Inflammatory macrophage treated with lipopolysaccharide for 1 hour (primary cell): ENCODE measurements at regions not wholly inside any gene's neighbourhood (a gene's known extent, or its start where the extent isn't known, plus 50 kb on each side); places are given as distances from the start of the nearest gene placed in this dataset.
"Not testable (repeated sequence)": the region's sequence is repeated elsewhere in the genome, so short reads cannot be mapped to it uniquely, and the experiment has no call there.

ENCODE experiments used
- DNase-seq, 2 donors: peaks; one replicate each; pipeline ENCODE4 v3.0.0-alpha.2; 2020 to 2022

DNA sequence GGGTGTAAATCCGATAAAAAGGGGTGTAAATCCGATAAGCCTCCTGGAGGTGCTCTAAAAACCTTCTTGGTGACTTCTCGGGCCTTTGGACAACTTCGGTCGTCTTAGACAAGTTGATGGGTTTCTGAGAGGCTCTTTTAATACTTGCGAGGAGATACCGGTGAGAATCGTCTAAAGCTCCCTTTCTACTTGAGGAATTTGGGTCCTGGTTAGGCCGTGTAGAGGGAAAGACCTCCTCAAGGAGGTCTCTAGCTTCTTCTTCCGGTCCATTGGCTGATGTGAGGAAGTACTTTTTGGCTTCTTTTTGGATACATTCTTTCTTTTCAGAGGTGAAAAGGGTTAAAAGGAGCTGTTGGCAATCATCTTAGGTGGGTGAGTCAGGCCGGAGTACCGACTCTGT is 128.5 kb downstream of the ART5 start:
- not testable (repeated sequence) for DNase-seq

DNA sequence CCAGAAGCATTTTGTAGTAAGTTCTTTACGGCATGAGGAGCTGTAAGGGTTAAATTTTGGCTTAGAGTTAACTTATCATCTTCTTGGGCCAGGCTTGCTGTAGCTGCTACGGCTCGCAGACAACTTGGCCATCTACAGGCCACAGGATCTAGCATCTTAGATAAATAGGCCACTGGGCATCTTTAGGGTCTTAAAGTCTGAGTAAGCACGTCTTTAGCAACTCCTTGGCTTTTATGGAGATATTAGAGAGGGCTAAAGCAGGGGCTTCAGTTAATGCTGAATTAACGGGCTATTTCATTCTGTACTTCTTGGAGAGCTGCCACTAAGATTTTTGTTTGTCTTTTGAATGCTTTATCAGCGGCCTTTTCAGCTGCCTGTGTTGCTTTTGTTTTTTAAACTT is 129.0 kb downstream of the ART5 start:
- DNase-seq, result not testable (repeated sequence)

DNA sequence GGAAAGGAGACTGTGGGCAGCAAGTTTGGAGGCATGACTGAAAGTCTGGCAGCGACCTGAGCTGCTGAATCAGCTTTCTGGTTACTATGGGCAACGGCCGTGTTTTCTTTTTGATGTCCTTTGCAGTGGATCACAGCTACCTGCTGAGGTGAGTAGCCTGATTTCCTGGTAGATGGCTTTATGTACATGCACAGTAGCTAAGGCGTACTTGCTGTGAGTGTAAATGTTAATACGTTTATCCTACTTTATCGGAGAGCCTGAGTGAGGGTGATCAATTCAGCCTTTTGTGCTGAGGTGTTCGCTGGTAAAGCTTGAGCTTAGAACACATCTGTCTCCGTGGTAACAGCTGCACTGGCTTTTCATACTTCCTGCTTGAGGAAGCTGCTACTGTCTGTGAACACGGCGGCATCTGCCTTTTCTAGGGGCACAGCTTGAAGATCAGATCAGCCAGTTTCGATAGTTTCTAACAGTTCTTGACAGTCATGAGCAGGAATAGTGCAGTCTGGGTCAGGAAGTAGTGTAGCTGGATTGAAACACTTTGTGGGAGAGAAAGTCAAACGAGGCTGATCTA is 129.6 kb downstream of the ART5 start:
- not testable (repeated sequence) for DNase-seq

DNA sequence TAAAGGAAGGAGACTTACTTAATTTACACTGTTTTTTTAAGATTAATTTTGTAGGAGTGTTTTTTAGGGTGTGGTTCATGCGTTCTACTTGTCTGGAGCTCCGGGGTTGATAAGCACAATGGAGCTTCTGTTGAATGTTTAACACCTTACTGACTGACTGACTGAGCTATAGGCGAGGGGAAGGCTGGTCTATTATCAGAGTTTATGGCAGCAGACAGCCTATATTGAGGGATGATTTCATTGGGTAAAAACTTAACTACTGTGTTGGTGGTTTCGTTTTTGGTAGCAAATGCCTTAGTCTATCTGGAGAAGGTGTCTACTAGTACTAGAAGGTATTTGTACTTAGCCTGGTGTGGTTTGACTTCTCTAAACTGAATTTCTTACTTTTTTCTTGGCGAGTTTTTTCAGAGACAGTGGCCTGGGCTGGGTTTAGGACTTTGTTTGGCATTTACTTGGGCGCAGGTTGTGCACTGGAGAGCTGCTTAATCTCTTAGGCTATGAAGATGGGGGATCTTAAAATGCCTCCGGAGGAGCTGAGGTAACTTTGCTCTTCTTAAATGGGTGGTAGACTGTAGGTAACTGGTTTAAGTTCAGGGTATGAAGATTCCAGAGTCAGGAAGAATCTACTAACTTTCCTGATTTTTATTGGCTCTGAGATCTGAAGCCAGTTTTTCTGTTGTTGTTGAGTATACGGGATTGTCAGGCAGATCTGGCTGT is 130.2 kb downstream of the ART5 start:
- DNase-seq, result not testable (repeated sequence)

DNA sequence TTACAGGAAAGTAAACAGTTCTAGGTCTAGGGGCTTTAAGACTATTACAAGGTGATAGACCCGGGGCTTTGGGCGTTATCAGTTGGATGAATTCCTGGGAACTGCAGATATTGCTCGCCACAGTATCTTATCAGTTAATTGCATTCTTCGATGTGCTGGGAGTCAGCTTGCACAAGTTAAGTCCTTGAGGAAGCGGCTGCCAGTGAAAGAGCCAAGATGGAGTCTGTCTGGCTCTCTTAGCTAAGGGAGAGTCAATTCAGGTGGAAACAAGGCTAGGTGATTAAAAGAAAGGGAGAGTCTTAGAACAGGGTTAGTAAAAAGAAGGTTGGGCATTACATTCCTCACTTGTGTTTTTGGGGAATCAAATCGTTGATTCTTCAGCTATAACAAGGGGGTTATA is 130.6 kb upstream of the ZNF195 start:
- DNase-seq, result not testable (repeated sequence)

DNA sequence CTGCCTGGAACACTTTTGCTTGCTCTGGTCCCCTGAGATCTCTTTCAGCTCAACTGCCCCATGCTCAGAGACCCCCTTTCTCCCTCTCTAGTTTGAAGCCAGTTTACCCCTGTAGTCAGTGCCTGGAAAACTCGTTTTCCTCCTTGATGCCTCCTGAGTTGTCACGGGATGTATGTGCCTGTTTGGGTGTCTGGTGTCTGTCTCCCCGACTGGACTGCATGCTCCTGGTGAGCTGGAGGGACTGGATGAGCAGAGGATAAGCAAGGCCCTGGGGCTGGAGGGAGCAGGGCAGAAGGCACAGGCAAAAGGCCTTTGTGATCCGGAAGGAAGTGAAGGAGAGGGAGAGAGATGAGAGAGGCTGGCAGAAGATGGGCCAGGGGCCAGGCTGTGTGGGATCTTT is 120.3 kb upstream of the ZNF195 start:
- not testable (repeated sequence) for DNase-seq

DNA sequence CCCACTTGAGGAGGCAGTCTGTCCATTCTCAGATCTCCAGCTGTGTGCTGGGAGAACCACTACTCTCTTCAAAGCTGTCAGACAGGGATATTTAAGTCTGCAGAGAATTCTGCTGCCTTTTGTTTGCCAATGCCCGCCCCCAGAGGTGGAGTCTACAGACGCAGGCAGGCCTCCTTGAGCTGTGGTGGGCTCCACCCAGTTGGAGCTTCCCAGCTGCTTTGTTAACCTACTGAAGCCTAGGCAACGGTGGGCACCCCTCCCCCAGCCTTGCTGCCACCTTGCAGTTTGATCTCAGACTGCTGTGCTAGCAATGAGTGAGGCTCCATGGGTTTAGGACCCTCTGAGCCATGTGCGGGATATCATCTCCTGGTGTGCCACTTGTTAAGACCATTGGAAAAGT is 119.4 kb upstream of the ZNF195 start:
- not testable (repeated sequence) for DNase-seq

DNA sequence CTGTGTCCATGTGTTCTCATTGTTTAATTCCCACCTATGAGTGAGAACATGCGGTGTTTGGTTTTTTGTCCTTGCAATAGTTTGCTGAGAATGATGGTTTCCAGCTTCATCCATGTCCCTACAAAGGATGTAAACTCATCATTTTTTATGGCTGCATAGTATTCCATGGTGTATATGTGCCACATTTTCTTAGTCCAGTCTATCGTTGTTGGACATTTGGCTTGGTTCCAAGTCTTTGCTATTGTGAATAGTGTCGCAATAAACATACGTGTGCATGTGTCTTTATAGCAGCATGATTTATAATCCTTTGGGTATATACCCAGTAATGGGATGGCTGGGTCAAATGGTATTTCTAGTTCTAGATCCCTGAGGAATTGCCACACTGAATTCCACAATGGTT is 114.2 kb upstream of the ZNF195 start:
- not testable (repeated sequence) for DNase-seq

DNA sequence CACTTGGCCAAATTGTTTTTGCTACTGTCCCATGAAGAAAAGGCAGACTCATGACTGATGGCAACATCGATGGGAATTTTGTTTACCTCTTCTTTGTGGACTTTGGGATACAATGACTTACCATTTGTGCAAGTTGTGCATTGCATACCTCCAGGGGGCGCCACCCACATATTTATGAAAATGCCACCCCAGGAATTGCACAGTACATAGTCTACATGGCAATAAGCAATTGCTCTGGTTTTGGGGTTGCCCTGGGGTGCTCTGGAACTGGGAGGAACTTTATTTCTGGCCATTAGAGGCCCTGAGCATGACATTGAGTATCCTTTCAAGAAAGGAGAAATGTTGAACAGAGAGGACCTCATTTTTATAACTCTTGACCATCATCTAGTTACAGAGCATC is 109.1 kb upstream of the ZNF195 start:
- DNase-seq, result not testable (repeated sequence)

DNA sequence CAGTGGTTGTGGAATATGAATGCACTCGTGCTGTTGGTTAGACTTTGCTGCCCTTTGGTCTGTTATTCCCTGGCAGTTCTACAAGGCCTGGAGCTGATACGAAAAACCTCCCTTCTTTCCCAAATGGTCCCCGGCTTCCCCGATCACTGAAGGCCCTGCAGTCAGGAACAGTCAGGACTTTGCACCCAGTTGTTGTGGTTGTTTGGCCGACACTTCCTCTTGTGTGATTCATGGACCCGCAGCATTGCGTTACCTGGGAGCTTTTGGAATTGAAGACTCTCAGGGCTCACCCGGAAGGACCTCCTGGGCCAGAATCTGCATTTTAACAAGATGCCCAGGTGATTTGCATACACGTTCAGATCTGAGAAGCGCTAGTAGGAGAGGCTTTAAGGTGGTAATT is 106.8 kb upstream of the ZNF195 start:
- DNase-seq, result not testable (repeated sequence)

DNA sequence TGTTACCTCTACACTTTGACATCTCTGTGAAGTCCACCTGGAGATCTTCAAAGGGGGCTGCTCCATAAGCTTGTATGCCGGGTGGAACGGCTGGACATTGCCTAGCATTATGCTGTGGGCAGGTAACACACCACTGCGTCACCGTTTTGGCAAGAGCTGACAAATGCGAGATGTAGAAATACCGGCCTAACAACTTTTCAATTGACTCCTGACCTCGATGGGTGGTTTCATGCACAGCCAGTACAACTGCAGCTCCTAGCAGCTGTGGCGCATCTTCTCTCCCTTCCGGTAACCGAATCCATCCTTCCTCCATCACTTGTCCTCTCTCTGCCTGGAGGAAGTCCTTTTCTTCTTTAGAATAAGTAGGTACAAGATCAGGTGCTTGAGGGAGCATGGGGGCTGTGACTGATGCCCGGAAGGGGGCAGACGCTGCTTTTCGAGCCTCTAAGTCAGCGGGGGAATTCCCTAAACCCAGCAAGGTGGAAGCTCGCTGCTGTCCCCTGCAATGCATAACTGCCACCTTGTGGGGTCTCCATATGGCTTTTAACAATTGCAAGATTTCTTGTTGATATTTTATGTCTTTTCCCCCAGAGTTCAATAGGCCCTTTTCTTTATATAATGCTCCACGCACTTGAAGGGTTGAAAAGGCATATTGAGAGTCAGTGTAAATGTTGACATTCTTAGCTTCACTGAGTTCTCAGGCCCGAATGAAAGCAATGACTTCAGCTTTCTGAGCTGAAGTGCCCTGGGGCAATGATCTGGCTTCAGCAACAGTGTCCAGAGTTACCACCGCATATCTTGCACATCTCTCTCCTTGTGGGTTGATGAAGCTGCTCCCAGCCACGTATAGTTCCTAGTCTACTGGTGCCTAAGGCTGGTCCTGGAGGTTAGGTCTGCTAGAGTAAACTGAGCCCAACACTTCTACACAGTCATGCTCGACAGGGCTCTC is 98.3 kb upstream of the ZNF195 start:
- not testable (repeated sequence) for DNase-seq

DNA sequence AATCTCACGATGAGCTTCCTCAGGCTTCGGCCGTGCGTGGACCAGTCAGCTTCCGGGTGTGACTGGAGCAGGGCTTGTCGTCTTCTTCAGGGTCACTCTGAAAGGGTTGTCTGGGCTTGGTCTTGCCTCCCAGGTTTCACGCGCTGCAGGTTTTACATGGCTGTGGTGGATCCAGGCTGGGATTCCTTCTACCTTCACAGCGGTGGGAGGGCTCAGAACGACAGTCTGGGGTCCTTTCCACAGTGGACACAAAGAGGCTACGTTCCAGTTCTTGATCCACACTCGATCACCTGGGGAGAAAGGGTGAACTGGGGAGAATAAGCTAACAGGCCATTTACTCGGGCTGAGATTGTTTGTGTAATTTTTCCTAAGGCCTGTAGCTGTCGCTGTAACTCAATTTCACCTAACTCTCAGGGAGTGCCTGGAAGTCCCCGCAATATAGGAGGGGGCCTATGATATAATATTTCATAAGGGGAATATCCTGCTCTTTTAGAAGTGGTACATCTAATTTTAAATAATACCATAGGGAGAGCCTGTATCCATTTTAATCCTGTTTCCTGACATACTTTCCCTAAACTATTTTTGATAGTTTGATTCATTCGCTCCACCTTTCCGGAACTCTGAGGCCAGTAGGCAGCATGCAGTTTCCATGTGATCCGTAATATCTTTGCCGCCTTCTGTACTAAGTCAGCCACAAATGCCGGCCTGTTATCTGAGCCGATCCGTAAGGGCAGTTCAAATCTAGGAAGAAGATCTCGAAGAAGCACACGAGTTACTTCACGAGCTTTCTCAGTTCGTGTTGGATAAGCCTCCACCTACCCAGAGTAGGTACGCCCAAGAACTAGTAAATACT is 97.4 kb upstream of the ZNF195 start:
- not testable (repeated sequence) for DNase-seq

DNA sequence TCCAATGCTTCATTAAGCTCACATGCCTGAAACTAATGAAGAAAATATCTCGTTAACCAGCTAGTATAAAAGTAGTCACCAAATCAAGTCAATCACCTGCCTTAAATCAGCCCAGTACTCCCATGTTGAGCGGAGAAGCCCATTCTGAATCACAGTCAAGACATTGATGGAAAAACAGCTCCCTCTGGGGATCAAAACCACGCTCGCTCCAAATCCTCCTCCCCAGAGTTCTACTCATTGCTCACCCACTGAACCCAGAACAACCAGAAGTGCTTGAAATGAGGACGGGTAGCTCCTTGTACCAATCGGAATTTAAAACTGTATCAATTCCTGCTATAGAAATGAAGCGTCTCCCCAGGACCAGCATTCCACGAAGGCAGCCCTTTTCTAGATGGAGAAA is 90.0 kb upstream of the ZNF195 start:
- DNase-seq, result not testable (repeated sequence)

DNA sequence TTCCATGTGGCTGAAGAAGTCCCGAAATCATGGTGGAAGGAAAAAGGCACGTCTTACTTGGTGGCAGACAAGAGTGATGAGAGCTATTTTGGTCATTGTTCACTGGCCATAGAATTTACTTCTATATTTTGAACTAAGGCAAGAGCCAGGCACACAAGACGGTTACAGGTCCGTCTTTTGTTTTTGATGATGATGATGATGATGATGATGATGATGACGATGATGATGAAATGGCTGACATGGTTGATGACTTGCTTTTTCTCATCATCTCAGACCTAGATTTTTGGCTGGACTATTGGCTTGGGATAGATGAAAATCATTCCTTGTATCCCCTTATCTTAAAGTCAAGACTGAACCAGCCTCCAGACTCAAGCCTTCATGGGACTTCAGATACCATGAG is 88.7 kb upstream of the ZNF195 start:
- not testable (repeated sequence) for DNase-seq

DNA sequence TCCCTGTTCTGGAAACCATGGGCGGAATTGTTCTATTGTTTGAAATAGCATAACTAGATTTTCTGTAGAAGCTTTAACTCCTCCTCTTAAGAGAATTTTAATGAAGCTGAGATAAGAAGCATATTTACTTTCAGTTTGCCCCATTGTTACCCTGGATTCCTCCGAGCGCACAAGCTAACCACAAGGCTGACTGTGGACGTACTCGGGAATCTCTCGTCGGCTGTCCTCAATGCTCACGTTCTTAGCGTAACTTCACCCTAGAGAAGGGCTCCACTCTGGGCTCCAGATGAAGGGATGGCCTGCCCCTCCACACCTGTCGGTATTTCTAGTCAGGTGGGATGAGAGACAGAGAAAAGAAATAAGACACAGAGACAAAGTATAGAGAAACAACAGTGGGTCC is 76.7 kb upstream of the ZNF195 start:
- not testable (repeated sequence) for DNase-seq

DNA sequence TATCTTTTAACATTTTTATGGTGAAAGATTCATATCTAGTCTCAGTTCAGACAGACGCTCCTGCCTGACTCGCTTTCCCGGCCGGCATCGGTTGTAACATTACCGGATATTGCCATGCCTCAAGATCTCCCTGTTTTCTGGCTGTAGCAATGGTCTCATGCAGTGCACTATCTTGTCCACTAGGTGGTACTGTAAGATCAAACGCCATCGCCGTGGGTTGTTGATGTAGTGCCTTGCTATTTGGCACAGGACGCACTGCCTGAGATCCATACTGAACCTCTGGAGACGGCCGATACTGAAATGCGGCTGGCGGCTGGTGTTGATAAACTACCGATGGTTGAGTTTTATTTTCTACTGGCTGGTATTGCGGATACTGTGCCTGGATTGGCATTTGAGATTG is 75.9 kb upstream of the ZNF195 start:
- peak; percentile 3 to 17 for DNase-seq

DNA sequence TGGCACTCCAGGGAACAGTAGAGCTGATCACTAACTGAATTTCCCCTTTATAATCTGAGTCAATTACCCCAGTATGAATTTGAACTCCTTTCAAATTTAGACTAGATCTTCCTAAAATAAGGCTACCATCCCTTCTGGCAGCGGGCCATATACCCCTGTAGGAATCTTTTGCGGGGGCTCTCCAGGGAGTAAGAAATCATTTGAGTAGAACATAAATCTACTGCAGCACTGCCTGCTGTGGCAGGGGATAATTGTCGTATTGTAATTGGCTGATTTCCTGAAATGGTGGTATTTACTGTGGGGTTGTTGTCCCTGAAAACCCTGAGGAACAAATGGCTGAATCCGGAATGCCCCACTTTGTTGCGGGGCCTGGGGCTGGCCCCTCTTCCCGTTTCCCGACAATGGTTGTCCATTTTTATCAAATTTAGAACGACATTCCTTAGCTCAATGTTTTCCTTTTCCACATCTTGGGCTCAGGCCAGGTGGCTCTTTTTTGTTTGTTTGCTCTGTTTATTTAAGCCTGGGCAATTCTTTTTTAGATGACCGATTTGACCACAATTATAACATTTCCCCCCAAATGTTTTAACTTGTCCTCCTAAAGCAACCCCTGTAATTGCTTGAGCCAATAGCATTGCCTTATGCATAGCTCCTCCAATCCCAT is 74.8 kb upstream of the ZNF195 start:
- not testable (repeated sequence) for DNase-seq

DNA sequence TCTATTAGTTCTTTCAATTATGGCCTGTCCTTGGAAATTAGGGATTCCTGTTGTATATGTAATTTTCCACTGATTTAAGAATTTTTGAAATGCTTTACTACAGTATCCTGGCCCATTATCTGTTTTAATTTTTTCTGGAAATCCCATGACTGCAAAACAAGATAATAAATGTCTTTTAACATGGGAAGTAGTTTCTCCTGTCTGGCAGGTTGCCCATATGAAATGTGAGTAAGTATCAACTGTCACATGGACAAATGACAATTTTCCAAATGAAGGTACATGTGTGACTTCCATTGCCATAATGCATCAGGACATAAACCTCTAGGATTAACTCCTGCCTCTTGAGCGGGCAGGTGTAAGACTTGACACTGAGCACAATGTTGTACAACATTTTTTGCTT is 71.9 kb upstream of the ZNF195 start:
- not testable (repeated sequence) for DNase-seq

DNA sequence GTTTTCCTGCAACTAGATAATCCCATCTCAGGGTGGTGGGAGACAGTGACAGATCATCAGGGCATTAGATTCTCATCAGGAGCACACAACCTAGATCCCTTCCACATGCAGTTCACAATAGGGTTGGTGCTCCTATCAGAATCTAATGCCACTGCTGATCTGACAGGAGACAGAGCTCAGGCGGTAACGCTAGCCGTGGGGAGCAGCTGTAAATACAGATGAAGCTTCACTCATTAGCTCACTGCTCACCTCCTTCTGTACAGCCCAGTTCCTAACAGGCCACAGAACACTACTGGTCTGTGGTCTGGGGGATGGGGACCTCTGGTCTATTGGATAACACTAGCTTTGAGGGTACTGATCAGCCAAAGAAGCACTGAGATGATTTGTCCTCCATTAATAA is 66.6 kb upstream of the ZNF195 start:
- DNase-seq, result not testable (repeated sequence)

DNA sequence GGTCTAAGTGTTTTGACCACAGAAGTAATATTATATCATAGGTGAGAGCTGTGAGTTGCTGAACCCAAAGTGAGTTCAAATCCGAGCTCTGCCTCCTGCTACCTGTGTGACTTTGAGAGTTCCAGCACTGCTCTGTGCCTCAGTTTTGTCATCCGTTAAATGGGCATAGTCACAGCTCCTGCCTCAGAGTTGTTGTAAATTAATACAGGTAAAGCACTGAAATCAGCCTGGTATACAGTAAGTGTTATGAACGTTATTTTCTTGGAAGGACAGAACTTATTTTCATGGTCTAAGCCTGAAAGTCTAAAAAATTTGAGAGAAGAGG is 65.4 kb upstream of the ZNF195 start:
- DNase-seq, result not testable (repeated sequence)

DNA sequence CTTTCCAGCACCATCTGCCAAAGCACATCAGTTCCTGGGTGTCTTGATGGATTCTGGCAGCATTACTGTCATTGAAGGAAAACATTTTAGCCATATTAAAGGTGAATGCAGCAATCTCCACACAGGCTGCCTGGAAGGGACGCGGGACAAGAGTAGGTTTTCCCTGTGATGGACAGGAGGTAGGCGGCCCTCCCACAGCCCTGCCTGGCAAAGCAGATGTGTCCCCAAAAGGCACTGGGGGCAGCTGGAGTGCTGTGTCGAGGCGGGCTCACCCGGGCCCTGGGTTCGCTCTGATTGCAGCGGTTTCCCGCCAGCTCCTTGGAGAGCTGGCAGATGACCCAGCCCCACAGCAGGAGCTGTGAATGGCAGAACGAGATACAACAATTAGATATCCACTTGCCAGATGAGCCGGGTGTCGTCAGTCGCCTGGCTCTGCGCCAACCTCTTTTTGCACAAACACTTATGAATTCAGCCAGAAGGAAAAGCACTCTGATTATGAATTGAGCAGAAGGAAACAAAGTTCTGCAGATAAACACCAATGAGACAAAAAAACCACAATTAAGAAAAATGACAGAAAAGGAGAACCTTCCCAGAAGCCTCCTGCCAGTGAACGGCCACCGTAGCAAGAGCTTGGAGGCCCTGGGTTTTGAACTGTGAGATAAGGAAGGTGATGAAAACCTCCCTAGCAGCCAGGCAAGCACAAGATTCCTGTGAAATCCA is 64.9 kb upstream of the ZNF195 start:
- not testable (repeated sequence) for DNase-seq
